ENCODE measurements at regions not wholly inside any gene's neighbourhood (a gene's known extent, or its start where the extent isn't known, plus 50 kb on each side); places are given as distances from the start of the nearest gene placed in this dataset.

- TF ChIP-seq CBX2 (IDR thresholded peaks at IDR 0.05; ENCODE audit: low read depth, low read length) (no peak), CBX2 (CRISPR knock-in tag; IDR thresholded peaks at IDR 0.05; ENCODE audit: low read depth) (no peak), CHD4 (IDR thresholded peaks at IDR 0.05; ENCODE audit: borderline replicate concordance, low read length) (no peak), RFX3 (CRISPR knock-in tag; IDR thresholded peaks at IDR 0.05) (no peak), ZNF646 (CRISPR knock-in tag; IDR thresholded peaks at IDR 0.05) (no peak), POLR2AphosphoS5 (IDR thresholded peaks at IDR 0.05; ENCODE audit: low read depth, low read length) (no peak), ZFP62 (CRISPR knock-in tag; IDR thresholded peaks at IDR 0.05) (no peak), POLR2G (IDR thresholded peaks at IDR 0.05; ENCODE audit: low read depth, low read length) (no peak), RCOR2 (CRISPR knock-in tag; IDR thresholded peaks at IDR 0.05) (no peak), ZNF570 (CRISPR knock-in tag; IDR thresholded peaks at IDR 0.05; ENCODE audit: borderline replicate concordance) (no peak), BHLHE40 (IDR thresholded peaks at IDR 0.05; ENCODE audit: low read length) (no peak), SIX4 (CRISPR knock-in tag; IDR thresholded peaks at IDR 0.05) (no peak), RORA (CRISPR knock-in tag; IDR thresholded peaks at IDR 0.05) (no peak)
Measured at GRCh38 chr18:47407736-47408135, 156.3 kb upstream of the SKOR2 start.
